Stimulated activated CD4-positive, alpha-beta T cell treated with anti-CD3 and anti-CD28 coated beads, Interleukin-2, amount 100 ng/mL, for 48 hours (primary cell): ENCODE measurements at regions not wholly inside any gene's neighbourhood (a gene's known extent, or its start where the extent isn't known, plus 50 kb on each side); places are given as distances from the start of the nearest gene placed in this dataset.

Experiments
- DNase-seq, 2 donors: peaks; one replicate each; pipeline ENCODE4 v3.0.0-alpha.2; 2020

GRCh38 chr10:20959242-20959641 lies 62.1 kb upstream of the NEBL start:
- no peak for DNase-seq

- no peak for DNase-seq
Measured at GRCh38 chr10:20958764-20959163, 61.7 kb upstream of the NEBL start.

GRCh38 chr10:20958225-20958624 lies 61.1 kb upstream of the NEBL start:
- DNase-seq = no peak

- no peak for DNase-seq
Measured at GRCh38 chr10:20957744-20958143, 60.6 kb upstream of the NEBL start.

- no peak for DNase-seq
Measured at GRCh38 chr10:20956843-20957242, 59.7 kb upstream of the NEBL start.

GRCh38 chr10:20955355-20955893 lies 58.3 kb upstream of the NEBL start:
- no peak for DNase-seq

- DNase-seq = no peak
Measured at GRCh38 chr10:20954519-20954918, 57.4 kb upstream of the NEBL start.

- no peak for DNase-seq
Measured at GRCh38 chr10:20953120-20953519, 56.0 kb upstream of the NEBL start.

- no peak for DNase-seq
Measured at GRCh38 chr10:20949967-20950366, 52.9 kb upstream of the NEBL start.

GRCh38 chr10:20948686-20949327 lies 51.7 kb upstream of the NEBL start:
- DNase-seq = no peak
